Kidney capillary endothelial cell (primary cell): ENCODE measurements at regions not wholly inside any gene's neighbourhood (a gene's known extent, or its start where the extent isn't known, plus 50 kb on each side); places are given as distances from the start of the nearest gene placed in this dataset.
A peak's percentile ranks its signal among the peaks of the same experiment; 100 is the strongest.

ENCODE experiments used
- DNase-seq: peaks from one replicate; pipeline ENCODE4 v3.0.0-alpha.2; 2018; ENCODE audit warnings: low spot score

- no peak for DNase-seq
These were observed 887.4 kb upstream of the EPHA6 start for GRCh38 chr3:95926904-95927501.

GRCh38 chr3:95934181-95934580 is 880.2 kb upstream of the EPHA6 start:
- DNase-seq, result no peak

DNA sequence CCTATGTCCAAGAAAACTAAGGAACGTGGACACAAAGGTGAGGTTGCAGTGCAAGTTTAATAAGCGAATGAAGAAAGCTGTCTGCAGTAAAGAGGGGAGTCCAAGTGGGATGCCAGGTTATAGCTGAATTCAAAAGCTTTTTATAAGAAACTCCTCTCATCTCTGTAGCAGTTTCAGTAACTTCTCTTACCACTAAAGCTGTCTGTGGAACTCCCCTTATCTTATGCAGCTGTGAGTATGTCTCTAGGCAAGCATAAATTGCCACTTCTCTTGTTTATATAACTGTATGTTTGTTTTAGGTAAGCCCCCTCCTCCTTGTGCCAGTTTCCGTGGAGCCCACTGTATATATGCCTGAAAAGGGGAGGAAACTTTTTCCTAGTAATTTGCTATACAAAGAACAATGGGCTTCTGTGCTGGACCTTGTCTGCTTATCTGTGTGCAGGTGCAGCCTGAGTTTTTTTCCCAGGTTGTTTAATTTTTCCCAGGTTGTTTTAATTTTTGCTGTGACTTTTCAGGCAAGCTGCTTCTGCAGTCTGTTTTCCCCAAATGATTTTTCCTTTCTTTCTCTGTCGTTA is 875.1 kb upstream of the EPHA6 start:
- no peak for DNase-seq

DNA sequence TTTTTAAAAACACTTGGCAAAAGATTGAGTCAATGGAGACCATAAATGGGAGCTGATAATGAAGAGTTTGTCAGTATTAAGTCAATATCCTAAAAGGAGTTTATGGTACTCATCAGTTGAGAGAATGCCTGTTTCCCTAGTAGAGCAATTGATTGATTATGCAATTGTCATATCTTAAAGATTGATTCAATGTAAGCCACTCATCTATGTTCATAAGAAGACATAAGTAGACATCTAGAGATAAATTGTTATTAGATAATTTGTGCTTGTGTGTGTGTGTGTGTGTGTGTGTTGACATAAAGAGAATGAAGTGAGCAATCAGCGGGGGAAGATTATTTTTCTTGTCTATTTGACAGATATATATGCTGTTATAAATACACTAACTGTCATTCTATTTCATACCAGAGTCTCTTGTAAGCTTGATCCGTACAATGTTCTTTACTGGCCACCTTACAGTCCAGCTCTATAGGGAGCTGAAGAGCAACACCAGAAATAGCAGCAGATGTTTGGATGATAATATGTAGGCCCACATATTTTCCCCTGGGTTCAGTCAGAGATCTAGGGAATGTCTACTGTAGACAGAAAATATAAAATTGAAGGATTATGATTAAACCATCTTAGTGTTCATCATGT is 848.6 kb upstream of the EPHA6 start:
- no peak for DNase-seq

- DNase-seq, result no peak
These were observed 842.8 kb upstream of the EPHA6 start for GRCh38 chr3:95971573-95971972.

GRCh38 chr3:95994338-95994737 is 820.1 kb upstream of the EPHA6 start:
- DNase-seq, result no peak

DNA sequence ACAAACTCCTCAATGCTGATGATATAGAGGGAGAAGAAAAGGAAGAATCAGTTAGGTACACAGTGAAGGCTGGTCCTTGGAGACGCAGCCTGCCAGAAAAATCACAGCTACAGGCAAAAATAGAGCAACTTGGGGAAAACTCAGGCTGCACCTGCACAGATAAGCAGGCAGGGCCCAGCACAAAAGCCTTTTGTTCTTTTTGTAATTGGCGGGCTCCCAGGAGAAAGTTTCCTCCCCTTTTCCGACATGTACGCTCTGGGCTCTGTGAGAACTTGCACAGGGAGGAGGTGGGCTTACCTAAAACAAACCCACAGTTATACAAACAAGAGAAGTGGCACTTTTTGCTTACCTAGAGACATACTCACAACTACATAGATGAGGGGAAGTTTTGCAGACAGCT is 813.4 kb upstream of the EPHA6 start:
- DNase-seq, result no peak

- DNase-seq, result no peak
These were observed 806.7 kb upstream of the EPHA6 start for GRCh38 chr3:96007650-96008195.

DNA sequence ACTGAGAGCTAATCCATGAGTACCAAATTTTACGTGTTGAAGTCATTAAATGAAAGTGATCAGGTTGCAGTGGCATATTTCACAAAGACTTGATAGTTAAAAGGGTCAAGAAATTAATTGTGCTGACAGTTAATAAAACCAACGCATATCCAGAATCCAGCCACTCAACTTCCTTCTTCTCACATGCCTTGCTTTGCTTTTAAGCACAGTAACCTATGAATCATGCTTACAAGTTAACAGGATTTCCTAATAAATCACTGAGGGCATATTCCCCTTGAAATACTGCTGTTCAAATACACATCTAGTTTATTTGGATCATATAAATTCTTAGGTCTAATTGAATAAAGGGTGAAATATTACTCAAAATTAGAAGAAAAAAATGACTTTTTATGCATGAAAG is 801.5 kb upstream of the EPHA6 start:
- DNase-seq, result peak; percentile 51

DNA sequence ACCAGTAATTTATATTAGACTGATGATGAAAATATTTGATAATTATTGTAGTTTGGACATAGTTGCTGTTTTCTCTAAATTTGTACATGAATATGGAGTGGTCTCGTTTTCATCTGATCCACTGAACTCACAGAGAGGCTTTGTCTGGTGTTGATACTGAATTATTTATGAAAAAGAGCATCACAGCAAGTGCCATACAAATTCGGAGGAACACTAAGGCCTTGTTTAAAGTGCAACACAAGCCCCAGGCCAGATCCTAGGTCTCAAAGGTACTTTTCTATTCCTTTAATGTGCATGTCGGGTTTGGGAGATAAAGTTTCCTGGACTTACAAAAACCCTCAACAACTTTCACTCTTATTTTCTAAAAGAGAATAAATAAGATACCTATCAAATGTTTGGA is 796.8 kb upstream of the EPHA6 start:
- DNase-seq, result no peak

DNA sequence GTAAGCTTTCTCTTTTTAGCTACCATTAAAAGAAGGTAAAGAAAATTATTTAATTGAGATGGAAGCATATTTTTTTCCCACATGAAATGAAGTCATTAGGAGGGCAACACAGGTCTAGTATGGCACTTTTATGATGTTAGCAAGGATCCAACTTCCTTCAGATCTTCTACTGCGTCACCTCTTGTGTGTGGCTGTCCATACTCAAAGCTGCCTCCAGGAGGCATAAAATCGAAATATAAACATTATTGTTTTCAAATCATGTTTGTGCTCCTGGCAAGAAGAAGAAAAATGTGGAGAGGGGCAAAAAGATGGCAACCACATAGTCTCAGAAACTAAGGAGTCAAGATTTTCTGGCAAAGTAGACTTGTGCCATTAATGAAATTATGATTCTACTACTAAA is 791.7 kb upstream of the EPHA6 start:
- no peak for DNase-seq

DNA sequence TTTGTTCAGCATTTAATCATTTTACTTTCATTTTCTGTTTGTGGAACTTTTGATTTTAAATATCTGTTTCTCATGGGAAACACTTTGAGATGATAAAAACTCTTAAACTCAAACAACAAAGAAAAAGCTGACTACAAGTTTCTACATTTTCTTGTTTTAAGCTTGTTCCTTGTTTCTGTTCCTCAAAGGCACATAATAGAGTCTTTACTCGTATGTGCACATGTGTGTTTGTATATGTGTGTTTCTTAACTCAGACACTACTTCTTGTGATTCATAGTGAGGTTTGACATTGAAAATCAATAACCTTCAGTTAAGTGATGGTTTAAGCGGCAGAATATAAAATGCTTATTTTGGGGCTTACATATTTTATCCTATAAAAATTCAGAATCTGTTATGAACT is 786.7 kb upstream of the EPHA6 start:
- DNase-seq, result no peak

GRCh38 chr3:96039632-96040031 is 774.8 kb upstream of the EPHA6 start:
- DNase-seq, result no peak

- DNase-seq, result no peak
These were observed 755.1 kb upstream of the EPHA6 start for GRCh38 chr3:96059301-96059700.

DNA sequence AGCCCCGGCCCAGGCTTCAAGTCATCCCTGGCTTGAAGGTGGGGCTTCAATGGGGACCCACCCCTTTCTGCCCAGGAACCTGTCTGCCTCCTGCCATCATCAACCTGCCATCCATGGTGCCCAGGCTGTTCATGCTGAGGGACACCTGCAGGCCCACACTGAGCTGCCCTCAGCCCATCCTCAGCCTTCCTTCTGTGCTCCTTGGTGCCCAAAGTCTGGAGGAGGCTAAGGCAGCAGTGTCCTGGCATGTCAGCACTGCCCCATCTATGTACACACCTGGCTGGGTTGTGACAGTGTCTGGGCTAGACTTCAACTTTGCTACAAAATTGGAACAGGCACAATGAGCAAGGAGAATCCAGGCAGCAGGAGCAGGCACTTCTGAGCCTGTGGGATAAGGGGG is 745.3 kb upstream of the EPHA6 start:
- DNase-seq, result no peak

DNA sequence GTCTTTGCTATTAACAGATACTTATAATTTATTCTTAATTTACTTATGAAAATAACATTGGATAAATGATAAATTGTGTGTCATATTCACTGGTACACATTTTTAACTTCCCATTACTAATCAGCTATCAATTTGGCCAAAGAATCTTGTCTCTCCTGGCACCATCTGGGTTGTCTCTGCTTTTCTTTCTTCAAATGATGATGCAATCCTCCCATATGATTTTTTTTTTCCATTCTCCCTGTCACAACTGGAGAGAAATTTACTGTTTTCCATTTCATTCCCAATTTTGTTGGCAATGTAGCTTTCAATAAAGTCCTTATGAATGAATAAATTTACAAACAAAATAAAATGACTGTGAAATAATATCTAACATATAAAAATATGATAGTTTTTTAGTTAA is 743.7 kb upstream of the EPHA6 start:
- DNase-seq, result no peak

DNA sequence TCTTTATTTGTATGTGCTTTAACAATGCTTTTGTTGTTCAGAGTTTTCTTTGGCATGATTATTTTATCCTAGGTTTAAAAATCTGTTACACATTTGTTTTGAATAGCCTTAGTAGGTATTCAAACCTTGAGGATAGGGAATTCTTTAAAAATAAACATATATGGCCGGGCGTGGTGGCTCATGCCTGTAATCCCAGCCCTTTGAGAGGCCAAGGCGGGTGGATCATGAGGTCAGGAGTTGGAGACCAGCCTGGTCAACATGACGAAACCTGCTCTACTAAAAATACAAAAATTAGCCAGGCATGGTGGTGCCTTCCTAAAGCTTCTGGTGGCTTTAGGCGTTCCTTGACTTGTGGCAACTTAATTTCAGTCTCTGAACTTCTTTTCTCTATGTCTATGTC is 743.3 kb upstream of the EPHA6 start:
- no peak for DNase-seq

- DNase-seq, result no peak
These were observed 742.2 kb upstream of the EPHA6 start for GRCh38 chr3:96072226-96072625.

- DNase-seq, result no peak
These were observed 730.8 kb upstream of the EPHA6 start for GRCh38 chr3:96083610-96084009.

DNA sequence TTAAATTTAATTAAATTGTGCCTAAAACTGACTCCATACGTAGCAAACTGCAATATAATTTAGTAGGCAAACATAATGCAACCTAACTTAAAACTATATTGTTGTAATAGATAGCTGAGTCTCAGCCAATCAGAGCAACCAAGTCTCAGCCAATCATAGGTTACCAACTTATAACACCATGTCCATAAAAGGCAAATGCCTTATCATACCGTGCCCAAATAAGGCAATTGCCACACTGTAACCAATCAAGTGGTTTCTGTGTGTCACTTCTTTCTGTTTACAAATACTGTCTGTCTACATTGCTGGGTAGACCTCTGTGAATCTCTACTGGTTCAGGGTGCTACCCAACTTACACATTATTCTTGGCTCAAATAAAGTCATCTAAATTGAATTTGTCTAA is 728.4 kb upstream of the EPHA6 start:
- no peak for DNase-seq

DNA sequence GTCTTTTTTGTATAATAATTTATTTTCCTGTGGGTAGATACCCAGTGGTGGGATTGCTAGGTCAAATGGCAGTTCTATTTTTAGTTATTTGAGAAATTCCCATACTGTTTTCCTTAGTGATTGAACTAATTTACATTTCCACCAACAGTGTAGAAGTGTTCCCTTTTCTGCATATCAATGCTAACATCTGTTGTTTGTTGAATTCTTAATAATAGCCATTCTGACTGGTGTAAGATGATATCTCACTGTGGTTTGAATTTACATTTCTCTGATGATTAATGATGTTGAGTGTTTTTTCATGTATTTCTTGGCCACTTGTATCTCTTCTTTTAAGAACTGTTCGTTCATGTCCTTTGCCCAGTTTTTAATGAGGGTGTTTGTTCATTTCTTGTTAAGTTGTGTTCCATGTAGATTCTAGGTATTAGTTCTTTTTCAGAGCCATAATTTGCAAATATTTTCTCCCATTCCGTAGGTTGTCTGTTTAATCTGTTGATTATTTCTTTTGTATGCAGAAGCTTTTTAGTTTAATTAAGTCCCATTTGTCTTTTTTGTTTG is 713.3 kb upstream of the EPHA6 start:
- DNase-seq, result no peak

DNA sequence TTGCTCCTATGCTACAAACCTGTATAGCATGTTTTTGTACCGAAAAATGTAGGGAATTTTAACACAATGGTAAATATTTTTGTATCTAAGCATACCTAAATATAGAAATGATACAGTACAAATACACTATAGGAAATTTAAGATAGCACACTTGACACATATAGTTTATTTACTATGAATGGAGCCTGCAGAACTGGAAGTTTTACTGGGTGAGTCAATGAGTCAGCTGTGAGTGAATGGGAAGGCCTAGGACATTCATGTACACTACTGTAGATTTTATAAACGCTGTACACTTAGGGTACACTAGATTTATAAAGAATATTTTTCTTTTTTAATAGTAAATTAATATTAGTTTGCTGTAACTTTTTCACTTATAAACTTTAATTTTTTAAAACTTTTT is 707.7 kb upstream of the EPHA6 start:
- no peak for DNase-seq
